A673 (cell line): ENCODE measurements at regions not wholly inside any gene's neighbourhood (a gene's known extent, or its start where the extent isn't known, plus 50 kb on each side); places are given as distances from the start of the nearest gene placed in this dataset.

Source experiments
- CTCF ChIP-seq: fragments of 300-800, 200-600 bp; sonication (generic); conservative IDR thresholded peaks from 2 replicates; pipeline ENCODE4 v1.5.1; 2017; ENCODE audit warnings: low read depth, mild to moderate bottlenecking, antibody characterized with exemption, low read length, moderate library complexity, mixed read lengths
- EZH2 ChIP-seq: fragments of 200-600 bp; sonication (generic); IDR thresholded peaks from 2 replicates; pipeline ENCODE4 v1.6.1; 2017; ENCODE audit warnings: borderline replicate concordance, low read depth, mild to moderate bottlenecking, mixed read lengths, antibody characterized with exemption, low read length; ENCODE audit not compliant: poor library complexity, severe bottlenecking

- TF ChIP-seq CTCF, result no peak
- TF ChIP-seq EZH2, result no peak
These were observed 289.3 kb downstream of the MAP2K6 start for GRCh38 chr17:69703751-69704150.
